Esophagus muscularis mucosa (tissue), 4 donors: ENCODE measurements at regions not wholly inside any gene's neighbourhood (a gene's known extent, or its start where the extent isn't known, plus 50 kb on each side); places are given as distances from the start of the nearest gene placed in this dataset.
"Not testable (repeated sequence)": the region's sequence is repeated elsewhere in the genome, so short reads cannot be mapped to it uniquely, and the experiment has no call there.

Source experiments
- DNase-seq: peaks from one replicate; pipeline ENCODE4 v3.0.0-alpha.2; 2017; ENCODE audit errors: extremely low spot score
- H3K27ac ChIP-seq, 4 donors: fragments of 200-600 bp; sonication (generic); replicated peaks in 1 of 4; 1 replicate in 3 of 4; 2 replicates in 1 of 4; pipeline ENCODE4 v1.5.1; 2016 to 2019; ENCODE audit warnings: mild to moderate bottlenecking in 1 of 4
- H3K27me3 ChIP-seq, 4 donors: fragments of 200-600 bp; sonication (generic); one replicate each; pipeline versions ENCODE4 v1.5.1 to v1.6.0; 2016 to 2019
- H3K36me3 ChIP-seq, 4 donors: fragments of 200-600 bp; sonication (generic); one replicate each; pipeline ENCODE4 v1.5.1; 2016 to 2019
- H3K4me1 ChIP-seq, 4 donors: fragments of 200-600 bp; sonication (generic); one replicate each; pipeline ENCODE4 v1.5.1; 2016 to 2019
- H3K4me3 ChIP-seq, 4 donors: fragments of 200-600 bp; sonication (generic); 1 replicate in 2 of 4; 2 replicates in 2 of 4; pipeline ENCODE4 v1.5.1; 2016 to 2019; ENCODE audit warnings: mild to moderate bottlenecking in 4 of 4, moderate library complexity in 1 of 4
- H3K9me3 ChIP-seq, 4 donors: fragments of 200-600 bp; sonication (generic); 1 replicate in 3 of 4; 2 replicates in 1 of 4; pipeline ENCODE4 v1.5.1; 2016 to 2019
- EP300 ChIP-seq: sonication (generic); formaldehyde crosslinking; IDR thresholded peaks from one replicate; pipeline ENCODE4 v1.6.1; 2017; ENCODE audit warnings: antibody characterized with exemption
- POLR2A ChIP-seq: fragments of 450-650 bp; IDR thresholded peaks from one replicate; pipeline ENCODE4 v1.6.1; 2017; ENCODE audit warnings: antibody characterized with exemption, moderate library complexity, mild to moderate bottlenecking, low read depth
- POLR2AphosphoS5 ChIP-seq, 2 donors: sonication (generic); formaldehyde crosslinking; IDR thresholded peaks; one replicate each; pipeline ENCODE4 v1.6.1; 2017; ENCODE audit warnings: antibody characterized with exemption in 2 of 2
- WGBS: methylation state at CpG from one replicate; pipeline ENCODE4 v1.1.5; 2018; 5-methylcytosine and 5-hydroxymethylcytosine counted together
- intact Hi-C: fragments of 100-400 bp; cut with DNase I; formaldehyde crosslinking; loops from one replicate; pipeline ENCODE4 v1.15.1; 2023
- TF ChIP-seq, protein P1 (sequence below), 3 experiments: fragments of 200-600 bp in 2 of 3; fragments of 450-650 bp in 1 of 3; sonication (generic) in 2 of 3; IDR thresholded peaks; one replicate each; pipeline ENCODE4 v1.5.1; 2017 to 2019; ENCODE audit warnings: antibody characterized with exemption in 3 of 3, mild to moderate bottlenecking in 2 of 3, moderate library complexity in 1 of 3

DNA sequence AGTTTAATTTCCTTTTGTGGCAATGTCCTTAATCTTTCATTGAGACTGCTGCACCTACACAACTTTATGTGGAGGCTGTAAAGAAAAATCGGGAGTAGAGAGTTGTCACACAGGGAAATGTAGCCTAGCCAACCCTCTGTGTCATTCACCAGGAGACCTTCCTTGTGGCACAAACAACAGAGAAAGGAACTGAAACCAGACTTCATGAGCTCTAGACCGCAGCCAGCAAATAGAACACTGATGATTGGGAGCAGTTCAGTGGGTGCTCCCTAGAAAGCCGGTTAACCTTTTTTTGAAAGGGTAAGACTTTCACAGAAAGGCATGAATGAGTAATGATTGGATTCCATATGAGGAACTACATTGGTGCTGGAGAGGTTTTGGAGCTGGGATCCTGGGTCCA, 1752.4 kb upstream of the CELF4 start:
- no peak overlapping the region for H3K4me3 ChIP-seq
- intact Hi-C loops: no loop called here
- no peak for DNase-seq
- H3K9me3 ChIP-seq: no peaks in the 10 kb centered on the region
- no peak overlapping the region for H3K27ac ChIP-seq
- whole genome bisulfite sequencing: 69% methylated on average over 3 of the region's 3 CpGs
- no peaks in the 10 kb centered on the region for H3K27me3 ChIP-seq
- no peaks in the 10 kb centered on the region for H3K4me1 ChIP-seq
- TF ChIP-seq, protein P1, sequence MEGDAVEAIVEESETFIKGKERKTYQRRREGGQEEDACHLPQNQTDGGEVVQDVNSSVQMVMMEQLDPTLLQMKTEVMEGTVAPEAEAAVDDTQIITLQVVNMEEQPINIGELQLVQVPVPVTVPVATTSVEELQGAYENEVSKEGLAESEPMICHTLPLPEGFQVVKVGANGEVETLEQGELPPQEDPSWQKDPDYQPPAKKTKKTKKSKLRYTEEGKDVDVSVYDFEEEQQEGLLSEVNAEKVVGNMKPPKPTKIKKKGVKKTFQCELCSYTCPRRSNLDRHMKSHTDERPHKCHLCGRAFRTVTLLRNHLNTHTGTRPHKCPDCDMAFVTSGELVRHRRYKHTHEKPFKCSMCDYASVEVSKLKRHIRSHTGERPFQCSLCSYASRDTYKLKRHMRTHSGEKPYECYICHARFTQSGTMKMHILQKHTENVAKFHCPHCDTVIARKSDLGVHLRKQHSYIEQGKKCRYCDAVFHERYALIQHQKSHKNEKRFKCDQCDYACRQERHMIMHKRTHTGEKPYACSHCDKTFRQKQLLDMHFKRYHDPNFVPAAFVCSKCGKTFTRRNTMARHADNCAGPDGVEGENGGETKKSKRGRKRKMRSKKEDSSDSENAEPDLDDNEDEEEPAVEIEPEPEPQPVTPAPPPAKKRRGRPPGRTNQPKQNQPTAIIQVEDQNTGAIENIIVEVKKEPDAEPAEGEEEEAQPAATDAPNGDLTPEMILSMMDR (IDR thresholded peaks at IDR 0.05): no peak
- TF ChIP-seq POLR2A (no peak), POLR2AphosphoS5 (IDR thresholded peaks at IDR 0.05) (no peak), EP300 (no peak)
- H3K36me3 ChIP-seq: no peaks in the 10 kb centered on the region

DNA sequence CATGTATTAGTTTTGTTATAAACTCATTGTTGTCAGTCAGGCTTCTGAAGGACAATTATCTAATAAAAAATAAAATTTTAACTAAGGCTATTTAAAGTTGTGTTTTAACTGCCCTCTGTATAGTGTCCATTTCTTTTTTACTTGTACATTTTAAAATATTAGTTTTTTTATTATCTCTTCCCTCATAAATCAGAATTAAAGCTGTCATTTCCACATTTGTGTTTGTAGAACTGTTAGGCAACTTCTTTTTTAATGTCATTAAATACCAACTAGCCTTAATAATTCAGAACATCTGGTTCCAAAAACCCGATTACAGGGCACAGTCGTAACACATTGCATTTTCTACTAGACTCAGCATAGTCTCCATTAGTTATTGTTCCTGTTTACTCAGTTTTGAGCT, 1749.0 kb upstream of the CELF4 start:
- H3K27me3 ChIP-seq: no peaks in the 10 kb centered on the region
- no peak for DNase-seq
- no peaks in the 10 kb centered on the region for H3K9me3 ChIP-seq
- H3K27ac ChIP-seq: no peak overlapping the region
- TF ChIP-seq EP300 (no peak), POLR2AphosphoS5 (IDR thresholded peaks at IDR 0.05) (no peak), POLR2A (no peak)
- TF ChIP-seq, protein P1 (IDR thresholded peaks at IDR 0.05): no peak
- no peaks in the 10 kb centered on the region for H3K36me3 ChIP-seq
- no peaks in the 10 kb centered on the region for H3K4me1 ChIP-seq
- no peak overlapping the region for H3K4me3 ChIP-seq
- WGBS: 76% methylated on average over 2 of the region's 2 CpGs
- intact Hi-C loops: no loop called here

DNA sequence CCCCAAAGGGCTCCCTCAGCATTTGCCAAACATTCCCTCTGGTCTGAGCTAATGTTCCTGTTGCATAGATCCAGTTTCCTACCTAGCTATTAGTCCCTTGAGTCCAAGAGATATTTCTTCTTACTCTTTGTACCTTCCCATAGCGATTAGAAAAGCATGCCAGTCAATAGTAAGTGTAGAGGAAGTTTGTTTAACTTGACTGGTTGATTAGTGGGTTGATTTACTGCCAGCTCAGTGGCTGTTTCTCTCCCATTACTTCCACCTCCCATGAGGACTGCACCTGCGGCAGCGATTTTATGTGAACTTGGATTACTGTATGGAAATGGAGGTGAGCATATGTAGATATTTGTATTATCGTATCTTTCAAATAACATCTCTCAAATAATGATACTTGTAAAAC, 1748.4 kb upstream of the CELF4 start:
- H3K27me3 ChIP-seq: no peaks in the 10 kb centered on the region
- H3K9me3 ChIP-seq: peaks cover 0 to 4% (median 0%) of the 10 kb centered on the region in 4 donors
- no peak for DNase-seq
- H3K4me1 ChIP-seq: no peaks in the 10 kb centered on the region
- intact Hi-C loops: no loop called here
- H3K36me3 ChIP-seq: no peaks in the 10 kb centered on the region
- H3K4me3 ChIP-seq: no peak overlapping the region
- no peak for TF ChIP-seq EP300
- TF ChIP-seq, protein P1 (IDR thresholded peaks at IDR 0.05): no peak
- no peak for TF ChIP-seq POLR2A
- TF ChIP-seq POLR2AphosphoS5 (IDR thresholded peaks at IDR 0.05): no peak
- WGBS: 79% methylated on average over 4 of the region's 4 CpGs
- H3K27ac ChIP-seq: no peak overlapping the region

DNA sequence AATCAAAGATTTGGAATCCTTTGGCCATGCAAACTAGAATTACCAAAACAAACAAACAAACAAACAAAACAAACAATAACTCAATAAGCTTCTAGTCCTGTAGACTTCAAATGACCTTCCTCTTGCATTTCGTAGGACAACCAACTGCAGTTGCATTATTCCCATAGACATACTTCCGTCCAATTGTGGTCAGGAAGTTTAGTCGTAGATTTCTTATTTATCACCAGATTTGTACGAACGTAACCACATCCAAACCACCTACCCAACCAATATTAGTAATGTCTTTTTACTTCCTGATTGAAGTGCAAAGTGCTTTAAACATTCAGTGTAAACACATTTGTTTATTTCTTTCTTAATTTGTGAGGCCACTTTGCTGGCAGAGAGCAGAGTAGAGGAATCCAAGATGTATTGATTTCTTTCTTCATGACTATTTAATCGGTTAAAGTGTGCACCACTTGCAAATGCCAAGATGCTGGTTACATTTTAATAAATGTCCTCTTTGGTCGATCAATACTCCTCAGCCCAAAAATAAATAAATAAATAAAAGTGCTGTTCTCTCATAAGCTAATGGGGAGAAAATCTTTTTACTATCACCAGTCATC, 1745.6 kb upstream of the CELF4 start:
- no peak for TF ChIP-seq POLR2A
- TF ChIP-seq, protein P1 (IDR thresholded peaks at IDR 0.05): no peak
- TF ChIP-seq POLR2AphosphoS5 (IDR thresholded peaks at IDR 0.05): no peak
- TF ChIP-seq EP300: no peak
- intact Hi-C loops: no loop called here
- DNase-seq: no peak
- H3K9me3 ChIP-seq: peaks cover 0 to 10% (median 0%) of the 10 kb centered on the region in 4 donors
- H3K4me3 ChIP-seq: no peak overlapping the region
- no peak overlapping the region for H3K27ac ChIP-seq
- 93% methylated on average over 7 of the region's 7 CpGs for WGBS
- no peaks in the 10 kb centered on the region for H3K4me1 ChIP-seq
- no peaks in the 10 kb centered on the region for H3K36me3 ChIP-seq
- no peaks in the 10 kb centered on the region for H3K27me3 ChIP-seq

DNA sequence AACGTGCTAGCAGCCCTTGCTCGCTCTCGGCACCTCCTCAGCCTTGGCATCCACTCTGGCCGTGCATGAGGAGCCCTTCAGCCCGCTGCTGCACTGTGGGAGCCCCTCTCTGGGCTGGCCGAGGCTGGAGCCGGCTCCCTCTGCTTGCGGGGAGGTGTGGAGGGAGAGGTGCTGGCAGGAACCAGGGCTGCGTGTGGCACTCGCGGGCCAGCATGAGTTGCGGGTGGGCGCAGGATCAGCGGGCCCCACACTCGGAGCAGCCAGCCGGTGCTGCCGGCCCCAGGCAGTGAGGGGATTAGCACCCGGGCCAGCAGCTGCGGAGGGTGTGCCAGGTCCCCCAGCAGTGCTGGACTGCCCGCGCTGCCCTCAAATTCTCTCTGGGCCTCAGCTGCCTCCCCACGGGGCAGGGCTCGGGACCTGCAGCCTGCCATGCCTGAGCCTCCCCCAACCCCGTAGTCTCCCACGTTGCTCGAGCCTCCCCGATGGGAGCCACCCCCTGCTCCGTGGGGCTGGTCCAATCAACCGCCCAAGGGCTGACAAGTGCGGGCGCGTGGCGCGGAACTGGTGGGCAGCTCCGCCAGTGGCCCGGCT, 1743.4 kb upstream of the CELF4 start:
- intact Hi-C loops, H3K4me1 ChIP-seq, DNase-seq, H3K36me3 ChIP-seq, H3K27ac ChIP-seq, H3K27me3 ChIP-seq, H3K4me3 ChIP-seq: not testable (repeated sequence)
- H3K9me3 ChIP-seq: peaks cover 0 to 10% (median 0%) of the 10 kb centered on the region in 4 donors
- WGBS: 95% methylated on average over 30 of the region's 36 CpGs
